ENCODE measurements at regions not wholly inside any gene's neighbourhood (a gene's known extent, or its start where the extent isn't known, plus 50 kb on each side); places are given as distances from the start of the nearest gene placed in this dataset.

- TF ChIP-seq POU6F1 (CRISPR knock-in tag; IDR thresholded peaks at IDR 0.05; ENCODE audit: borderline replicate concordance, low read depth) (no peak), ZNF8 (CRISPR knock-in tag; IDR thresholded peaks at IDR 0.05) (no peak), PATZ1 (CRISPR knock-in tag; IDR thresholded peaks at IDR 0.05; ENCODE audit: borderline replicate concordance) (no peak), GLIS3 (CRISPR knock-in tag; IDR thresholded peaks at IDR 0.05) (no peak), BACH2 (CRISPR knock-in tag; IDR thresholded peaks at IDR 0.05; ENCODE audit: borderline replicate concordance) (no peak), CSDC2 (CRISPR knock-in tag; IDR thresholded peaks at IDR 0.05) (no peak), ZFP3 (CRISPR knock-in tag; IDR thresholded peaks at IDR 0.05) (no peak), CSRNP3 (CRISPR knock-in tag; IDR thresholded peaks at IDR 0.05) (no peak), TCF4 (CRISPR knock-in tag; IDR thresholded peaks at IDR 0.05; ENCODE audit: borderline replicate concordance) (no peak)
These were observed 331.4 kb upstream of the NETO1 start (continued) for GRCh38 chr18:73199151-73199550.

GRCh38 chr18:73189718-73190117 lies 321.9 kb upstream of the NETO1 start:
- no peak for ATAC-seq
- no peak for TF ChIP-seq CSRNP3 (CRISPR knock-in tag; IDR thresholded peaks at IDR 0.05)
- no peak for TF ChIP-seq CSDC2 (CRISPR knock-in tag; IDR thresholded peaks at IDR 0.05)
- no peak for TF ChIP-seq ZNF8 (CRISPR knock-in tag; IDR thresholded peaks at IDR 0.05)
- TF ChIP-seq BACH2 (CRISPR knock-in tag; IDR thresholded peaks at IDR 0.05; ENCODE audit: borderline replicate concordance) = no peak
- TF ChIP-seq RARB (CRISPR knock-in tag; IDR thresholded peaks at IDR 0.05) = no peak

GRCh38 chr18:73168236-73168635 lies 300.4 kb upstream of the NETO1 start:
- TF ChIP-seq ZNF565 (CRISPR knock-in tag; conservative IDR thresholded peaks at IDR 0.05; ENCODE audit: low read depth) (no peak), PATZ1 (CRISPR knock-in tag; IDR thresholded peaks at IDR 0.05; ENCODE audit: borderline replicate concordance) (no peak), BACH2 (CRISPR knock-in tag; IDR thresholded peaks at IDR 0.05; ENCODE audit: borderline replicate concordance) (no peak), CSRNP3 (CRISPR knock-in tag; IDR thresholded peaks at IDR 0.05) (no peak), OSR1 (CRISPR knock-in tag; IDR thresholded peaks at IDR 0.05) (no peak), ZNF70 (CRISPR knock-in tag; IDR thresholded peaks at IDR 0.05) (no peak), ZFP3 (CRISPR knock-in tag; IDR thresholded peaks at IDR 0.05) (no peak), TCF4 (CRISPR knock-in tag; IDR thresholded peaks at IDR 0.05; ENCODE audit: borderline replicate concordance) (no peak), ISL1 (CRISPR knock-in tag; IDR thresholded peaks at IDR 0.05) (no peak), PPARA (CRISPR knock-in tag; IDR thresholded peaks at IDR 0.05; ENCODE audit: borderline replicate concordance) (no peak)
- no peak for ATAC-seq

- ATAC-seq = no peak
- TF ChIP-seq ZFP3 (CRISPR knock-in tag; IDR thresholded peaks at IDR 0.05) (no peak), CSRNP3 (CRISPR knock-in tag; IDR thresholded peaks at IDR 0.05) (no peak), TSHZ2 (CRISPR knock-in tag; IDR thresholded peaks at IDR 0.05) (no peak), ZC3H10 (CRISPR knock-in tag; IDR thresholded peaks at IDR 0.05) (no peak), ARNTL (CRISPR knock-in tag; IDR thresholded peaks at IDR 0.05; ENCODE audit: borderline replicate concordance, low read depth) (no peak), OSR1 (CRISPR knock-in tag; IDR thresholded peaks at IDR 0.05) (no peak), BACH2 (CRISPR knock-in tag; IDR thresholded peaks at IDR 0.05; ENCODE audit: borderline replicate concordance) (no peak), ESRRG (CRISPR knock-in tag; IDR thresholded peaks at IDR 0.05) (no peak)
These were observed 296.6 kb upstream of the NETO1 start for GRCh38 chr18:73164430-73164829.
